Fibroblast of villous mesenchyme (primary cell): ENCODE measurements at regions not wholly inside any gene's neighbourhood (a gene's known extent, or its start where the extent isn't known, plus 50 kb on each side); places are given as distances from the start of the nearest gene placed in this dataset.

Source experiments
- DNase-seq: peaks from one replicate; pipeline ENCODE4 v3.0.0-alpha.2; 2010; ENCODE audit warnings: low read depth
- H3K4me3 ChIP-seq: 2 replicates; pipeline ENCODE4 v1.5.1; 2011; ENCODE audit warnings: low read depth, mild to moderate bottlenecking, low read length
- TF ChIP-seq, protein P1 (sequence below): IDR thresholded peaks from 2 replicates; pipeline ENCODE4 v1.5.1; 2012; ENCODE audit warnings: low read depth, mild to moderate bottlenecking, low read length; ENCODE audit not compliant: insufficient read depth

DNA sequence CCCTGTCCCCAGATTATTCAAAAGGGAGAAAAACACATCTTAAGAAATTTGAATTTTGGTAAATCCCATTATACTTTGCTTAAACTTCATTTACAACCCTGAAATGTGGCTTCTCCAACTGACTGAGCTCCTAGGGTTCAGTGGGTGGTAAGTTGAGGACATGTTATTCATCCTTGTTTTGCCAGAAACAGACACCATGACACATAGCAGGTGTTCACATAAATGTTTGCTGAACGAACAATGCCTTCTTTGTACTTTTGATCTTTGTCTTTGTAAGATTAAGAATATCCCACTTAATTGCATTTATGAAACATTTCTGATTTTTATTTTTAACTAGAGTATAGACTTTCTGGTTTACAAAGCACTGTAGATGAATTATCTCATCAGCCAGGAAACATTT is 209.7 kb downstream of the GPAM start:
- no peak for DNase-seq
- H3K4me3 ChIP-seq, result no peak overlapping the region
- TF ChIP-seq, protein P1, sequence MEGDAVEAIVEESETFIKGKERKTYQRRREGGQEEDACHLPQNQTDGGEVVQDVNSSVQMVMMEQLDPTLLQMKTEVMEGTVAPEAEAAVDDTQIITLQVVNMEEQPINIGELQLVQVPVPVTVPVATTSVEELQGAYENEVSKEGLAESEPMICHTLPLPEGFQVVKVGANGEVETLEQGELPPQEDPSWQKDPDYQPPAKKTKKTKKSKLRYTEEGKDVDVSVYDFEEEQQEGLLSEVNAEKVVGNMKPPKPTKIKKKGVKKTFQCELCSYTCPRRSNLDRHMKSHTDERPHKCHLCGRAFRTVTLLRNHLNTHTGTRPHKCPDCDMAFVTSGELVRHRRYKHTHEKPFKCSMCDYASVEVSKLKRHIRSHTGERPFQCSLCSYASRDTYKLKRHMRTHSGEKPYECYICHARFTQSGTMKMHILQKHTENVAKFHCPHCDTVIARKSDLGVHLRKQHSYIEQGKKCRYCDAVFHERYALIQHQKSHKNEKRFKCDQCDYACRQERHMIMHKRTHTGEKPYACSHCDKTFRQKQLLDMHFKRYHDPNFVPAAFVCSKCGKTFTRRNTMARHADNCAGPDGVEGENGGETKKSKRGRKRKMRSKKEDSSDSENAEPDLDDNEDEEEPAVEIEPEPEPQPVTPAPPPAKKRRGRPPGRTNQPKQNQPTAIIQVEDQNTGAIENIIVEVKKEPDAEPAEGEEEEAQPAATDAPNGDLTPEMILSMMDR, result no peak

DNA sequence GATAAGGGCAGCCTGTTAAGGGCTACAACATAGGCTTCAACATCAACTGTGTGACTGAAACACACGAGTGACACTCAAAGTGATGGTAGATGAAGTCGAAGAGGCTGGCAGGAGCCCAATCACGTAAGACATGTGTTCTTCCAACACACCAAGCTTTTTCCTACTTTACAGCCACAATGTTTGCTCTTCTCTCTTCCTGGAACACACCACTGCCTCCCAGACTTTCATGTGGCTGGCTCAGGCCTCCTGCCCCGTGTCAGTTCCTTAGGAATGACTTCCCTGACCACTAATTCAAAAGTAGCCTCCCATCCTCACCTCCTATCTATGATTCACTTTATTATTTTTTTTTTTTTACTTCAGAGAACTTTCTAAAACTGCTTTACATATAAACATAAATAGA is 209.2 kb downstream of the GPAM start:
- TF ChIP-seq, protein P1, result no peak
- no peak for DNase-seq
- no peak overlapping the region for H3K4me3 ChIP-seq

DNA sequence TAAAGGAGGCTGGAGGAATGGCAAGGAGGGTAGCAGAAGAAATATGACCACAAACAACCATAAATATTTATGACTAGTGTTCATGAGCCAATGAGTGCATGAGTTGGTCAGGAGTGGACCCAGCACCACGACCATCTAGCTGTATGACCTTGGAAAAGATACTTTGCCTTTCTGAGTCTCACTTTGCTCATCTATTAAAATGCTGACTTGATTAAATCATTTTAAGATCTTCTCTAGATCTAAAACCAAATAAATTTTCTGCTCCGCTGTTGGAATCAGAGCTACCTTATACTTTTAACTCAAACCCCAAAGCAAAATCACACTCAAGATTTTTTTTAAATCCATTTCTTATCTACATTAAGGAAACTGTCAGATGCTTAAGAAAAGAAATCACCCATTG is 207.0 kb downstream of the GPAM start:
- TF ChIP-seq, protein P1, result no peak
- no peak for DNase-seq
- H3K4me3 ChIP-seq, result no peak overlapping the region

GRCh38 chr10:111984057-111984456 is 199.5 kb downstream of the GPAM start:
- TF ChIP-seq, protein P1, result no peak
- DNase-seq, result no peak
- no peak overlapping the region for H3K4me3 ChIP-seq

GRCh38 chr10:111986079-111986478 is 197.5 kb downstream of the GPAM start:
- TF ChIP-seq, protein P1, result no peak
- H3K4me3 ChIP-seq, result no peak overlapping the region
- DNase-seq, result no peak

GRCh38 chr10:111988646-111989045 is 194.9 kb downstream of the GPAM start:
- H3K4me3 ChIP-seq, result no peak overlapping the region
- no peak for DNase-seq
- TF ChIP-seq, protein P1, result no peak

- no peak overlapping the region for H3K4me3 ChIP-seq
- no peak for DNase-seq
- TF ChIP-seq, protein P1, result no peak
These were observed 194.2 kb downstream of the GPAM start for GRCh38 chr10:111989136-111989911.
